D341Med (cell line): ENCODE measurements at regions not wholly inside any gene's neighbourhood (a gene's known extent, or its start where the extent isn't known, plus 50 kb on each side); places are given as distances from the start of the nearest gene placed in this dataset.

Experiments
- DNase-seq: peaks from one replicate; pipeline ENCODE4 v3.0.0; 2012; ENCODE audit warnings: low spot score

DNA sequence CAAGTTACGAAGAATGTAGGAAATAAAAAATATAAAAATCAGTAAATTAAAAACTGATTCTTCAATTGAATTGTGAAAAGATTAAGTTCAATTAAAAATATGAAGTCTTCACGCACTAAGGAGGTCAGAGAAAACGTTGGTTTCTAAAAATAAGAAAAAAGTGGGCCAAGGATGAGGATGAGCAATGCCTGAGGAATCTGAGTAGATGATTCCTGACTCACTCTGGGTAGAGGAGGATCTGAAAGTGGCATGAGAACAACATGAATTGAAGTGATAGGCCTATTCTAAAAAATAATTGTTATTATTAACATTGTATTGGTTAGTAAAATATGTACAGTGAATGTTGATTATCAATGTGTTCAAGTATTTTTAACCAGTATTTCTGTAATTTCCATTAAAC lies 444.2 kb downstream of the GRIA2 start:
- no peak for DNase-seq

GRCh38 chr4:157655096-157655809 lies 434.7 kb downstream of the GRIA2 start:
- DNase-seq = no peak

DNA sequence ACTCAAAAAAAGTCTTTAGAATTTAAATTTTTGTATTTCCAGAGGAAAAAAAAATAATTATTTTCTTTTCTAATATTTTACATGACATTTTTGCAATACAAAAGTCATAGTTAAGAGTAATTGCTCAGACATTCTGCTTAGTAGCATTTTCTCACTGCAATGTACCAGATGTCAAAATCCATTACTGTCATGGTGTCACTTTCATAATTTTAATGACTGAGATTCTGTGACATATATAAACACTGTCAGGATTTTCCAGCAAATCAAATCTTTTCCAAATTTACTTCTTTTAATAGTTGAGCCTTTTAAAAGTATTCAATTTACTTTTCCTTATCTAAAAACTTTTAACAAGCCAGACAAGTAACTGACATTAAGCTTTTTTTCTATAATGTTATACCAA lies 422.7 kb downstream of the GRIA2 start:
- no peak for DNase-seq

- DNase-seq = no peak
Measured at GRCh38 chr4:157634057-157634456, 413.5 kb downstream of the GRIA2 start.

GRCh38 chr4:157616741-157617472 lies 396.4 kb downstream of the GRIA2 start:
- DNase-seq = no peak

- peak; percentile 28 for DNase-seq
Measured at GRCh38 chr4:157607996-157608395, 387.5 kb downstream of the GRIA2 start.

DNA sequence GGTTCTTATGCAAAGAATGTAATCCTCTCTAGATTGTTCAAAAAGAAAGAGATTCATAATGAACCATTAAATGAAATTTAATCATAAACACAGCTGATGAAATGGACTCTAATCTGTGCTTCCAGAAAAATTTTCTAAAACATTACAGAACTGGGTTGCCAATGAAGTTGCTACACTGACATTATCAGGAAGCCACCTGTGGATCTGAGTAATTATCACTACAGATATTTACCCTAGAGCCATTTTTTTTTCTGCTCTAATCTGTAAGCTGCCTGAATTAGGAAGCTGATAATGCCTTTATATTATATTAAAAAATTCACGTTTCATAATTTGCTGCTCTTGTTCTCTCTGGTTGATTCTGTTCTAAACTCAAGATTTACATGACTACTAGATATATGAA lies 380.1 kb downstream of the GRIA2 start:
- DNase-seq = no peak

DNA sequence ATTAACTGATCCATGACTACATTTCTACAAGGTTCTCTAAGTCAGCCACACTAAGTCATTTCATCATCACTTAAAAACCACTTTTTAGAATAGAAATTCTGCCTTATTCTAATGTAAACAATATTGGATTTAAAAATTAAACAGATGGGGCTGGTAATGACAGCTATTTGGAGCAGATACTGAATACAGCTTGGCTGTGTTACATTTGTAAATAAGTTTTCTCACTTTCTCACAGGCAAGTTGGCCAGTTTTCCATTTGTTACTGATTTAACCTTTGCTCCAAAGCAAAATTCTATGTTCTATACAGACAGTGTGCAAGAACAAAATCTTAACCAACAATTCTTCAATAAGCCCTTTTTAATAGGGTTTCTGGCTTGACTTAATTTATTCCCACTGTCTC lies 370.7 kb downstream of the GRIA2 start:
- no peak for DNase-seq

DNA sequence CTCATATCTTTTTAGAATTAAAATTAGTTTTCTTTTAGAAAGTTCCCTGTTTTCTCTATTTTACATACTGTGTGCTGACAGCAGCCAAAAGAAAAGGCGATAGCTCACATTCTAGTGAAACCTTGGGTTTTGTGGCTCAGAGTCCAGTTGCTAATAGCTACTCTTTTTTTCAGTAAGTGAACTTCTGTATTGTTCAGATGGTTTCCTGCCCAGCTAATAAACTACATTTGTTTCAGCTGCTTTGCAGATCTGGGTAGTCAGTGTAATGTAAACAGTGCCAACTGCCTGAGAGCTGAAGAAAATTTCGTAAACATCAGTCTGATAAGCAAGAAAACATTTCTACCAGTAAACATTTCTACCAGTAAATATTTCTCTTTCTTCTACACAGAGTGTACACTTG lies 370.2 kb downstream of the GRIA2 start:
- DNase-seq = no peak

DNA sequence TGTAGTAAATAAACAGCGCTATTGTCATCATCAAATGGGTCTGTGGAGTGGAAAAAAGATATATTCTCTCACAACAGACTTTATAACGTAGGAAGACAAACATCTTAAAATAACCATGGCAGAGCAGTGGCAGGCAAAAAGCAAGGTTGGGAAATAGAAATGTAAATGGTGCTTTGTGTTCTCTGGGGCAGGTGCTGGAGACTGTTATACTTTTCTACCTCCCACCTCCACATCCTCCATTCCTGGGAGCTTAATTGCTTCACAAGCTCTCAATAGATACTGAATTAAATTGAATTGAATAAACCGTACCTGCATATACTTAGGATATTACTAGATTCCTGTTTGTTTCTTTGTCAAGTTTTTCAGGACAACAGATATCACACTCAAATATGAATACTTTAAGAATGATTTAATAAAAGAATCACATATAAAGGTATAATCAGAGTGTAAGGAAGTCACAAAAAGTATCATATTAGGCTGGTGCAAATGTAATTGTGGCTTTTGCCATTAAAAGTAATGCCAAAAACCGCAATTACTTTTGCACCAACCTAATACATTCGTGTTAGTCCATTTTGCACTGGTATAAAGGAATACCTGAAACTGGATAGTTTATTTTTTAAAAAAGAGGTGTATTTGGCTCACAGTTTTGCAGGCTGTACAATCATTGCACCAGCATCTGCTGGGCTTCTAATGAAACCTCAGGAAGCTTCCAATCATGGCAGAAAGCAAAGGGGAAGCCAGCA lies 367.3 kb downstream of the GRIA2 start:
- no peak for DNase-seq

DNA sequence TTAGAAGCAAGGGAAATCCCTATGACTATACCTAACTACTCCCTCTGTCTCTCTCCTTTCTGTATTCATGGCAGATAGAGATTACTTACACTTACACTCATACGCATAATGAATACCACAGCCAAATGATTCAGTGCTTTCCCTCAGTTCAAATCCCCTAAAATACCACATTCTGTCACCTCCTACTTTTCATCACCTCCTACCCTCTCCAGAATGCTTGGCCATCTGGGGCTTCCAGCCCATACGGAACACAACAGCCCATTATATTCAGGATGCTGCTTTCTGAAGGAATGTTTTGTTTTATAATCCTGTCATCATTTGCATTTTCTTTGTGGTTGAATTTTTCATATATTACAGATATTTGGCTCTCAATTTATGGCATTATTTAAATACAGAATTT lies 361.6 kb downstream of the GRIA2 start:
- DNase-seq = no peak

- DNase-seq = no peak
Measured at GRCh38 chr4:157576671-157577217, 356.2 kb downstream of the GRIA2 start.

- DNase-seq = no peak
Measured at GRCh38 chr4:157575339-157575738, 354.8 kb downstream of the GRIA2 start.

- DNase-seq = no peak
Measured at GRCh38 chr4:157574606-157575005, 354.1 kb downstream of the GRIA2 start.

GRCh38 chr4:157572951-157573350 lies 352.4 kb downstream of the GRIA2 start:
- no peak for DNase-seq

DNA sequence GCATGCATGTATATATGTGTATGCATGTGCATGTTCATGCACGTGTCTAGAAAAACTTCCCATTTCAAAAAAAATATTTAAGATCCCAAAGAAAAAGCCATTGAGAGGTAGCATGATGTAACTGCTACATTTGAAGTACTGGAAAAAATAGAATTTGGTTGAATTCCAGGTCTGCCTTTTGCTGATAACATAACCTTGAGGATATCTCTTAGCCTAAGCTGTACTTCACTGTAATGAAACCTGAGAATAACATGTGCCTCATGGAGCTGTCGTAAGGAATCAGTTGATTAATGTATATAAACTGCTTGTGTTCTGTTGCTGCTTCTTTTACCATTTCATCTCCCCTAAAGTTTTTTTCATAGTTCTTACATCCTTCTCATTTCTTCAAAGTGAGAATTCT lies 351.8 kb downstream of the GRIA2 start:
- DNase-seq = no peak

DNA sequence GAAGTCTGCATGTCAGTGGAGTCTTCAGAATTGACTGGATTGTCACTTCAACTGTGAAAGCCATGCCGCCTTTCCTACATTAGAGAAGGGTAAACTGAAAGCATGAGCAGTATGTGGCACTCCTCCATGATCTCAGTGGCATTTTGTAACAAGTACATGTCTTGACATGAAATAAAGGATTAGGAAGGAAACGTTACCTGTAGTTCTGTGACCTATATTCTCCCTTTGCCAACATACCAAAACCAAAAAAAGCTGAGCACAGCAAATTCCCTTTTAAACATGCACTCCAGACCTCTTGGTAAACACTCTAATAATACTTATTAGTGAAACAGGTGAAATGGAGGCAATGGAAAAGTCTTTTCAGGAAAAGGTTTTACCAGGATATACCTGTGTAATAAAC lies 344.2 kb downstream of the GRIA2 start:
- DNase-seq = no peak

GRCh38 chr4:157564218-157564617 lies 343.7 kb downstream of the GRIA2 start:
- DNase-seq = no peak

DNA sequence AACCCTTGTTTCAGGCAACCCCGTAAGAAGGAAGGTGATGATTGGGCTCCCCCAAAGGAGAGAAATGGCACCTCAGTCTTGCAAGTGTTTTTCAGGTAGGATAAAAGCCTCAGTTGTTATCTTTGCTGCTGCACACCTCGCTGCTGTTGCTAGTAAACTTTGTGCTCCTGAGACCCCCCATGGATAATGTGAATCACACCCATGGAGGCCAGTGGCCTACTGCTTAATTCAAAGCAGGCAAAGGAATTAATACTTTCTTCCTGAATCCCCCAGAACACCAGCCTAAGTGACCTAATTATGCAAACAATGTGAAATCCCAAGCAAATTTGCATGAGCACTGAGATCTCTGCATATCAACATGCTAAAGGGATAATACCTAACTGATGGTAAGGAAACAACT lies 337.5 kb downstream of the GRIA2 start:
- DNase-seq = no peak

- no peak for DNase-seq
Measured at GRCh38 chr4:157550028-157550427, 329.5 kb downstream of the GRIA2 start.

DNA sequence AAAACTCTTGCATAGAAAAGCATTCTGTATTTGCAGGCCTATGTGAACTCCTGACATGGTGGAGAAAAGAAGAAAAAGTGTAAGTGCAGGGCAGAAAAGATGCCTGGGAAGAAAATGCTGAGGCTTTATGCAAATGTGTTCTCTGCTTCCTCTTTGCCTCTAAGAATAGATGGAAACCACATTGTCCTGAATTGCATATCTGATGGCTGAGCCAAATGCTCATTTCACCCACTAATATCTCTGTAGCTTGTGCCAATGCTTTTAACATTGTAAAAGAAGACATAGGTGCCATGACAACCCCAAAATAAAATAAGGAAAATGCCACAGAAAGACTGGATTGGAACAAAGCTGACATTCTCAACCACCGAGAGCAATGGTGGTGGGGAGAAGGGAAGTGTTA lies 307.4 kb downstream of the GRIA2 start:
- DNase-seq = no peak

- no peak for DNase-seq
Measured at GRCh38 chr4:157521906-157522305, 301.4 kb downstream of the GRIA2 start.

- DNase-seq = peak; percentile 62
Measured at GRCh38 chr4:157514711-157515110, 294.2 kb downstream of the GRIA2 start.
